Tibial nerve (tissue), 4 donors: ENCODE measurements at regions not wholly inside any gene's neighbourhood (a gene's known extent, or its start where the extent isn't known, plus 50 kb on each side); places are given as distances from the start of the nearest gene placed in this dataset.

Source experiments
- DNase-seq, 2 donors: peaks; one replicate each; pipeline ENCODE4 v3.0.0-alpha.2; 2019; ENCODE audit warnings: low spot score in 2 of 2
- H3K27ac ChIP-seq, 4 donors: fragments of 200-600 bp; sonication (generic) in 3 of 4; one replicate each; pipeline ENCODE4 v1.5.1; 2017 to 2019; ENCODE audit warnings: mild to moderate bottlenecking in 1 of 4
- H3K27me3 ChIP-seq, 2 donors: fragments of 200-600 bp; sonication (generic) in 1 of 2; one replicate each; pipeline versions ENCODE4 v1.5.1 to v1.6.0; 2017 to 2019
- H3K36me3 ChIP-seq, 3 donors: fragments of 200-600 bp; sonication (generic); one replicate each; pipeline ENCODE4 v1.5.1; 2018 to 2019
- H3K4me1 ChIP-seq, 4 donors: fragments of 200-600 bp; sonication (generic) in 3 of 4; one replicate each; pipeline ENCODE4 v1.5.1; 2017 to 2019
- H3K4me3 ChIP-seq, 4 donors: fragments of 200-600 bp; sonication (generic) in 3 of 4; one replicate each; pipeline ENCODE4 v1.5.1; 2017 to 2019; ENCODE audit warnings: mild to moderate bottlenecking in 1 of 4, moderate library complexity in 1 of 4
- H3K9me3 ChIP-seq, 4 donors: fragments of 200-600 bp; sonication (generic) in 3 of 4; one replicate each; pipeline ENCODE4 v1.5.1; 2017 to 2019
- CTCF ChIP-seq, 5 experiments: fragments of 200-600 bp in 3 of 5; fragments of 450-650 bp in 2 of 5; sonication (generic) in 3 of 5; IDR thresholded peaks; one replicate each; pipeline ENCODE4 v1.5.1; 2016 to 2019; ENCODE audit warnings: antibody characterized with exemption in 5 of 5, mild to moderate bottlenecking in 3 of 5, moderate library complexity in 2 of 5
- EP300 ChIP-seq, 2 donors: sonication (generic); formaldehyde crosslinking; IDR thresholded peaks; one replicate each; pipeline ENCODE4 v1.6.1; 2017; ENCODE audit warnings: antibody characterized with exemption in 2 of 2, mild to moderate bottlenecking in 1 of 2
- POLR2A ChIP-seq, 2 donors: fragments of 450-650 bp; IDR thresholded peaks; one replicate each; pipeline ENCODE4 v1.6.1; 2017; ENCODE audit warnings: antibody characterized with exemption in 2 of 2, mild to moderate bottlenecking in 2 of 2, moderate library complexity in 2 of 2
- WGBS, 2 donors: methylation state at CpG; one replicate each; pipeline ENCODE4 v1.1.5; 2018; 5-methylcytosine and 5-hydroxymethylcytosine counted together

- Histone ChIP-seq H3K9me3 (no peaks in the 10 kb centered on the region), H3K27ac (no peak overlapping the region), H3K36me3 (no peaks in the 10 kb centered on the region), H3K4me3 (no peak overlapping the region), H3K4me1 (no peaks in the 10 kb centered on the region), H3K27me3 (no peaks in the 10 kb centered on the region)
- no peak for DNase-seq
- TF ChIP-seq EP300 (IDR thresholded peaks at IDR 0.05) (no peak), CTCF (IDR thresholded peaks at IDR 0.05) (no peak), POLR2A (IDR thresholded peaks at IDR 0.05) (no peak)
These were observed 211.3 kb upstream of the RAG2 start for GRCh38 chr11:36809303-36809702.

GRCh38 chr11:36807871-36808270 lies 209.8 kb upstream of the RAG2 start:
- no peak for DNase-seq
- no peak overlapping the region for H3K27ac ChIP-seq
- TF ChIP-seq EP300 (IDR thresholded peaks at IDR 0.05) (no peak), CTCF (IDR thresholded peaks at IDR 0.05) (no peak), POLR2A (IDR thresholded peaks at IDR 0.05) (no peak)
- no peaks in the 10 kb centered on the region for H3K9me3 ChIP-seq
- H3K4me1 ChIP-seq, result no peaks in the 10 kb centered on the region
- H3K27me3 ChIP-seq, result no peaks in the 10 kb centered on the region
- no peaks in the 10 kb centered on the region for H3K36me3 ChIP-seq
- no peak overlapping the region for H3K4me3 ChIP-seq
- 76 to 84% methylated on average over 4 of the region's 4 CpGs for WGBS, 2 donors

- Histone ChIP-seq H3K27me3 (no peaks in the 10 kb centered on the region), H3K27ac (no peak overlapping the region), H3K9me3 (no peaks in the 10 kb centered on the region), H3K4me1 (no peaks in the 10 kb centered on the region), H3K36me3 (no peaks in the 10 kb centered on the region), H3K4me3 (no peak overlapping the region)
- no peak for DNase-seq
- 76 to 84% methylated on average over 7 of the region's 7 CpGs for WGBS, 2 donors
- TF ChIP-seq EP300 (IDR thresholded peaks at IDR 0.05), result no peak
These were observed 205.0 kb upstream of the RAG2 start for GRCh38 chr11:36803084-36803483.

- TF ChIP-seq CTCF (IDR thresholded peaks at IDR 0.05) (peak in 1 of 5 experiments; percentile 17), POLR2A (IDR thresholded peaks at IDR 0.05) (no peak), EP300 (IDR thresholded peaks at IDR 0.05) (no peak)
- no peaks in the 10 kb centered on the region for H3K9me3 ChIP-seq
- WGBS, 2 donors, result 19 to 22% methylated on average over 11 of the region's 11 CpGs
- H3K4me3 ChIP-seq, result peak overlapping the region in 1 of 4 donors; percentile 10
- H3K4me1 ChIP-seq, result peaks cover 0 to 19% (median 0%) of the 10 kb centered on the region in 4 donors
- no peak overlapping the region for H3K27ac ChIP-seq
- no peaks in the 10 kb centered on the region for H3K36me3 ChIP-seq
- peaks cover 0 to 3% of the 10 kb centered on the region in 2 donors for H3K27me3 ChIP-seq
- no peak for DNase-seq
These were observed 195.2 kb upstream of the RAG2 start for GRCh38 chr11:36792996-36793914.

- Histone ChIP-seq H3K4me3 (no peak overlapping the region), H3K4me1 (peaks cover 0 to 19% (median 0%) of the 10 kb centered on the region in 4 donors), H3K9me3 (peaks cover 0 to 3% (median 0%) of the 10 kb centered on the region in 4 donors), H3K36me3 (no peaks in the 10 kb centered on the region), H3K27ac (no peak overlapping the region), H3K27me3 (peaks cover 0 to 3% of the 10 kb centered on the region in 2 donors)
- 89 to 93% methylated on average over 2 of the region's 2 CpGs for WGBS, 2 donors
- no peak for DNase-seq
- TF ChIP-seq CTCF (IDR thresholded peaks at IDR 0.05) (no peak), EP300 (IDR thresholded peaks at IDR 0.05) (no peak), POLR2A (IDR thresholded peaks at IDR 0.05) (no peak)
These were observed 193.9 kb upstream of the RAG2 start for GRCh38 chr11:36791957-36792356.
